GM23338 (cell line): ENCODE measurements at regions not wholly inside any gene's neighbourhood (a gene's known extent, or its start where the extent isn't known, plus 50 kb on each side); places are given as distances from the start of the nearest gene placed in this dataset.

ENCODE experiments used
- ATAC-seq: fragments of 200-7000 bp; cut with Tn5 transposase; 3 replicates; pipeline ENCODE4 v1.9.1; 2020
- DNase-seq: peaks from one replicate; pipeline ENCODE4 v3.0.0-alpha.2; 2015; ENCODE audit warnings: low spot score
- H2AFZ ChIP-seq: fragments of 200-600 bp; sonication (generic); 2 replicates; pipeline ENCODE4 v1.8.0; 2016; ENCODE audit warnings: antibody characterized with exemption, mild to moderate bottlenecking, moderate library complexity
- H3F3A ChIP-seq: fragments of 200-600 bp; sonication (generic); replicated peaks from 2 replicates; pipeline ENCODE4 v1.8.0; 2017; ENCODE audit warnings: antibody characterized with exemption, mixed run types, low read depth
- H3K27ac ChIP-seq: fragments of 200-600 bp; sonication (generic); 2 replicates; pipeline ENCODE4 v1.6.1; 2016; ENCODE audit warnings: low read depth
- H3K27me3 ChIP-seq: fragments of 200-600 bp; sonication (generic); 2 replicates; pipeline ENCODE4 v1.8.0; 2016; ENCODE audit warnings: mild to moderate bottlenecking, mixed run types, moderate library complexity; ENCODE audit not compliant: insufficient read depth
- H3K36me3 ChIP-seq: fragments of 200-600 bp; sonication (generic); 2 replicates; pipeline ENCODE4 v1.8.0; 2016; ENCODE audit warnings: mild to moderate bottlenecking; ENCODE audit not compliant: insufficient read depth
- H3K4me1 ChIP-seq: fragments of 200-600 bp; sonication (generic); 2 replicates; pipeline ENCODE4 v1.8.0; 2016; ENCODE audit warnings: mild to moderate bottlenecking, moderate library complexity; ENCODE audit not compliant: insufficient read depth
- H3K4me2 ChIP-seq: fragments of 200-600 bp; sonication (generic); 2 replicates; pipeline ENCODE4 v1.7.1; 2017; ENCODE audit warnings: mixed run types
- H3K4me3 ChIP-seq: fragments of 200-600 bp; sonication (generic); 2 replicates; pipeline ENCODE4 v1.6.1; 2016; ENCODE audit warnings: mixed run types
- H3K79me2 ChIP-seq: fragments of 200-600 bp; sonication (generic); replicated peaks from 2 replicates; pipeline ENCODE4 v1.8.0; 2017; ENCODE audit warnings: mild to moderate bottlenecking; ENCODE audit not compliant: insufficient read depth
- H3K9me2 ChIP-seq: fragments of 200-600 bp; sonication (generic); 2 replicates; pipeline ENCODE4 v1.8.0; 2017; ENCODE audit not compliant: insufficient read depth
- H4K20me1 ChIP-seq: fragments of 200-600 bp; sonication (generic); replicated peaks from 2 replicates; pipeline ENCODE4 v1.8.0; 2017; ENCODE audit warnings: mild to moderate bottlenecking; ENCODE audit not compliant: insufficient read depth
- H3K27ac Mint-ChIP-seq: 2 replicates; pipeline ENCODE4 v1.8.0; 2020; ENCODE audit warnings: inconsistent platforms, mild to moderate bottlenecking, moderate library complexity, mixed read lengths
- H3K27me3 Mint-ChIP-seq: 3 replicates; pipeline ENCODE4 v1.8.0; 2022; ENCODE audit warnings: low read depth, mild to moderate bottlenecking, moderate library complexity, mixed read lengths, inconsistent platforms; ENCODE audit not compliant: insufficient read depth, poor library complexity
- H3K36me3 Mint-ChIP-seq: 3 replicates; pipeline ENCODE4 v1.8.0; 2021; ENCODE audit warnings: low read depth, mild to moderate bottlenecking, inconsistent platforms, moderate library complexity, mixed read lengths
- H3K4me1 Mint-ChIP-seq: 3 replicates; pipeline ENCODE4 v1.8.0; 2020; ENCODE audit warnings: mild to moderate bottlenecking, inconsistent platforms, mixed read lengths
- H3K4me3 Mint-ChIP-seq: 3 replicates; pipeline ENCODE4 v1.8.0; 2021; ENCODE audit warnings: moderate library complexity, mild to moderate bottlenecking, inconsistent platforms, mixed read lengths
- H3K9me3 Mint-ChIP-seq: 3 replicates; pipeline ENCODE4 v1.8.0; 2020; ENCODE audit warnings: moderate library complexity, mild to moderate bottlenecking, inconsistent platforms, mixed read lengths
- CREB1 ChIP-seq: fragments of 250-450 bp; sonication (Bioruptor Pico); IDR thresholded peaks from 2 replicates; pipeline ENCODE4 v1.5.0; 2020; ENCODE audit warnings: low read depth, mild to moderate bottlenecking, moderate library complexity
- CTCF ChIP-seq, 2 experiments: fragments of 200-600 bp in 1 of 2; sonication (generic) in 1 of 2; conservative IDR thresholded peaks; 2 replicates each; pipeline versions ENCODE4 v1.5.1 to v1.6.1; 2016 to 2017; ENCODE audit warnings: antibody characterized with exemption in 2 of 2, low read depth in 2 of 2, mild to moderate bottlenecking in 2 of 2, moderate library complexity in 1 of 2
- EZH2 ChIP-seq: fragments of 200-600 bp; sonication (generic); IDR thresholded peaks from one replicate; pipeline ENCODE4 v1.8.0; 2017; ENCODE audit warnings: antibody characterized with exemption, mild to moderate bottlenecking, low read depth; ENCODE audit not compliant: unreplicated experiment
- EZH2phosphoT487 ChIP-seq: fragments of 200-600 bp; sonication (generic); IDR thresholded peaks from one replicate; pipeline ENCODE4 v1.8.1; 2018; ENCODE audit warnings: antibody characterized with exemption; ENCODE audit not compliant: unreplicated experiment
- JUNB ChIP-seq: IDR thresholded peaks from one replicate; pipeline ENCODE4 v1.6.1; 2016; ENCODE audit warnings: antibody characterized with exemption; ENCODE audit not compliant: unreplicated experiment
- NANOG ChIP-seq: IDR thresholded peaks from 2 replicates; pipeline ENCODE4 v1.6.1; 2016; ENCODE audit warnings: antibody characterized with exemption, borderline replicate concordance
- POLR2AphosphoS5 ChIP-seq: IDR thresholded peaks from 2 replicates; pipeline ENCODE4 v1.6.1; 2016; ENCODE audit warnings: antibody characterized with exemption, low read depth
- REST ChIP-seq: IDR thresholded peaks from one replicate; pipeline ENCODE4 v1.6.1; 2018; ENCODE audit warnings: antibody characterized with exemption; ENCODE audit not compliant: unreplicated experiment
- STAT1 ChIP-seq: IDR thresholded peaks from one replicate; pipeline ENCODE4 v1.6.1; 2016; ENCODE audit warnings: antibody characterized with exemption; ENCODE audit not compliant: unreplicated experiment
- ZNF114 ChIP-seq: fragments of 250-450 bp; sonication (Bioruptor Pico); IDR thresholded peaks from 2 replicates; pipeline ENCODE4 v1.5.0; 2020; ENCODE audit warnings: mild to moderate bottlenecking, moderate library complexity
- ZNF331 ChIP-seq: fragments of 250-450 bp; sonication (Bioruptor Pico); IDR thresholded peaks from 2 replicates; pipeline ENCODE4 v1.5.0; 2020; ENCODE audit warnings: low read depth, mild to moderate bottlenecking, moderate library complexity
- ZNF462 ChIP-seq: fragments of 250-450 bp; sonication (Bioruptor Pico); IDR thresholded peaks from 2 replicates; pipeline ENCODE4 v1.5.0; 2020; ENCODE audit warnings: mild to moderate bottlenecking, moderate library complexity

- ATAC-seq, result no peak
These were observed 585.7 kb upstream of the DAB2 start for GRCh38 chr5:40010436-40010835.

More at GRCh38 chr5:40010436-40010835, 585.7 kb upstream of the DAB2 start:
- Histone ChIP-seq H3F3A (no peaks in the 10 kb centered on the region), H3K27ac (no peak overlapping the region), H3K4me3 (no peak overlapping the region), H3K27me3 (no peaks in the 10 kb centered on the region), H2AFZ (no peak overlapping the region), H3K9me2 (peaks cover 11% of the 10 kb centered on the region), H3K4me2 (no peak overlapping the region), H3K36me3 (no peaks in the 10 kb centered on the region), H4K20me1 (no peaks in the 10 kb centered on the region), H3K4me1 (no peaks in the 10 kb centered on the region), H3K79me2 (no peaks in the 10 kb centered on the region)
- TF ChIP-seq CTCF (conservative IDR thresholded peaks at IDR 0.05; ENCODE audit: low read depth in 2 of 2), result no peak
- TF ChIP-seq ZNF114, result no peak
- TF ChIP-seq CREB1 (CRISPR knock-in tag), result no peak
- TF ChIP-seq ZNF331 (CRISPR knock-in tag), result no peak
- no peak for TF ChIP-seq NANOG
- no peak for TF ChIP-seq EZH2
- TF ChIP-seq JUNB, result no peak
- no peak for TF ChIP-seq REST
- TF ChIP-seq ZNF462 (CRISPR knock-in tag), result no peak
- TF ChIP-seq EZH2phosphoT487, result no peak
- no peak for TF ChIP-seq POLR2AphosphoS5
- no peak for TF ChIP-seq STAT1
- Mint-ChIP-seq H3K9me3 (peaks cover 24% of the 10 kb centered on the region), H3K36me3 (peaks cover 2% of the 10 kb centered on the region; the same call in 2 of the 3 replicates), H3K4me1 (no peaks in the 10 kb centered on the region), H3K4me3 (no peak overlapping the region), H3K27me3 (peaks cover 2% of the 10 kb centered on the region), H3K27ac (no peak overlapping the region)
- DNase-seq, result no peak
